ENCODE measurements at regions not wholly inside any gene's neighbourhood (a gene's known extent, or its start where the extent isn't known, plus 50 kb on each side); places are given as distances from the start of the nearest gene placed in this dataset.

DNA sequence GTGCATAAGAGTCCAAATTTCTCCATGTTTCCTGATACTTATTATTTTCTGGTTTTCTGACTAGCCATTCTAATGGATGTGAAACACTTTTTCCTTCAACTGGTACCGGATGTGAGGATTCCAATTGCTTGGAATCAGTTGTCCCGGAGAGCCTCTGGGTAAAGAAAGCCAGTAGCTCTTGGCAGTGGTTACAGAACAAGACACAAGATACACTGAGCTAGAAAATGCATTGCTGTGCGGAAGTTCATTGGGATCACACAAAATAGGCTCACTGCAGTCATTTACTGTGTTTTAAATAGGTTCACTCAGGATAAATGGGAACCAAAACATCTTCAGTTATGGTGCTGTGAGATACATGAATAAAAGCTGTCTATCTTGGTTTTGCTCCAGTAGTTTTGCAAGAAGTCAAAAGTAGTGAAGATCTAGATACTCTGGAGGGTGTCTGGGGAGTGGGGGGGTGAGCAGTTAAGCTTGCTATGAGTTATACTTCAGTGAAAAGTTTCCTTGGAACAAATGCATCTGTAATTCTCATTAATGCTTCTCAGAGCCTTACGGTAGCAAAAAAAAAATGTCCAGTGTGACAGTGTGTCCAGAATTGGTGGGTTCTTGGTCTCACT lies 54.4 kb upstream of the RNF182 start:
- Histone ChIP-seq H3K23me2 (ENCODE audit: insufficient read length, low read depth, low read length, poor library complexity, severe bottlenecking) (peaks cover 3% of the 10 kb centered on the region), H3K4me2 (ENCODE audit: insufficient read depth, insufficient read length, low read length) (no peak overlapping the region), H3K4ac (ENCODE audit: low read depth, low read length) (no peak overlapping the region), H3K9ac (ENCODE audit: extremely low read depth, insufficient read length, low read length) (no peak overlapping the region), H2AK5ac (ENCODE audit: insufficient read length, low read length) (no peak overlapping the region), H3T11ph (ENCODE audit: low read length) (no peak overlapping the region), H3K9me3 (ENCODE audit: control insufficient read depth, low read depth, low read length) (no peaks in the 10 kb centered on the region), H2BK15ac (ENCODE audit: low read depth, low read length) (no peak overlapping the region), H4K91ac (ENCODE audit: insufficient read length, low read depth, low read length) (no peak overlapping the region), H3K27ac (ENCODE audit: insufficient read length, low read depth, low read length) (no peak overlapping the region), H2BK12ac (ENCODE audit: insufficient read length, low read depth, low read length) (no peak overlapping the region), H3K79me1 (ENCODE audit: insufficient read depth, low read depth, low read length, poor library complexity, severe bottlenecking) (no peaks in the 10 kb centered on the region), H3K56ac (ENCODE audit: insufficient read length, low read depth, low read length) (no peak overlapping the region), H3K18ac (ENCODE audit: insufficient read length, low read depth, low read length) (no peak overlapping the region), H2BK120ac (ENCODE audit: low read depth, low read length, poor library complexity, severe bottlenecking) (no peak overlapping the region), H3K23ac (ENCODE audit: insufficient read length, low read depth, low read length) (no peak overlapping the region), H3K27me3 (ENCODE audit: insufficient read depth, low read length) (no peaks in the 10 kb centered on the region), H2BK5ac (ENCODE audit: insufficient read length, low read length) (no peak overlapping the region), H3K14ac (ENCODE audit: insufficient read depth, low read length) (no peak overlapping the region), H3K79me2 (ENCODE audit: insufficient read depth, low read length) (no peaks in the 10 kb centered on the region), H2BK20ac (ENCODE audit: low read depth, low read length, poor library complexity, severe bottlenecking) (no peak overlapping the region), H3K4me1 (ENCODE audit: insufficient read depth, low read length) (no peaks in the 10 kb centered on the region), H4K5ac (ENCODE audit: insufficient read length, low read depth, low read length) (no peak overlapping the region), H2AFZ (ENCODE audit: low read length) (no peak overlapping the region), H4K20me1 (ENCODE audit: control insufficient read depth, insufficient read depth, insufficient read length) (no peaks in the 10 kb centered on the region), H4K8ac (replicated peaks; ENCODE audit: insufficient read length, low read depth, low read length) (no peak overlapping the region)
- DNase-seq = no peak
- peak overlapping the region in 1 of 3 experiments; percentile 54; a peak in 1 of 7 replicates for H3K27ac Mint-ChIP-seq
- no peak overlapping the region for H3K4me3 Mint-ChIP-seq
- TF ChIP-seq, protein P1, sequence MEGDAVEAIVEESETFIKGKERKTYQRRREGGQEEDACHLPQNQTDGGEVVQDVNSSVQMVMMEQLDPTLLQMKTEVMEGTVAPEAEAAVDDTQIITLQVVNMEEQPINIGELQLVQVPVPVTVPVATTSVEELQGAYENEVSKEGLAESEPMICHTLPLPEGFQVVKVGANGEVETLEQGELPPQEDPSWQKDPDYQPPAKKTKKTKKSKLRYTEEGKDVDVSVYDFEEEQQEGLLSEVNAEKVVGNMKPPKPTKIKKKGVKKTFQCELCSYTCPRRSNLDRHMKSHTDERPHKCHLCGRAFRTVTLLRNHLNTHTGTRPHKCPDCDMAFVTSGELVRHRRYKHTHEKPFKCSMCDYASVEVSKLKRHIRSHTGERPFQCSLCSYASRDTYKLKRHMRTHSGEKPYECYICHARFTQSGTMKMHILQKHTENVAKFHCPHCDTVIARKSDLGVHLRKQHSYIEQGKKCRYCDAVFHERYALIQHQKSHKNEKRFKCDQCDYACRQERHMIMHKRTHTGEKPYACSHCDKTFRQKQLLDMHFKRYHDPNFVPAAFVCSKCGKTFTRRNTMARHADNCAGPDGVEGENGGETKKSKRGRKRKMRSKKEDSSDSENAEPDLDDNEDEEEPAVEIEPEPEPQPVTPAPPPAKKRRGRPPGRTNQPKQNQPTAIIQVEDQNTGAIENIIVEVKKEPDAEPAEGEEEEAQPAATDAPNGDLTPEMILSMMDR (conservative IDR thresholded peaks at IDR 0.05) = no peak
- no peaks in the 10 kb centered on the region for H3K9me3 Mint-ChIP-seq
- peaks cover 38% of the 10 kb centered on the region for H3K27me3 Mint-ChIP-seq (ENCODE audit: low read depth)
- peaks cover 10 to 12% of the 10 kb centered on the region in 2 experiments for H3K4me1 Mint-ChIP-seq
- no CpG with 5 or more reads among the region's 4 CpGs for WGBS (ENCODE audit: extremely low coverage, insufficient read length, low lambda C conversion rate)
- no peaks in the 10 kb centered on the region for H3K36me3 Mint-ChIP-seq (ENCODE audit: insufficient read depth in 1 of 3, low read depth in 3 of 3)

Data from H9 (cell line).